NCI-H1930 (cell line): ENCODE measurements at regions not wholly inside any gene's neighbourhood (a gene's known extent, or its start where the extent isn't known, plus 50 kb on each side); places are given as distances from the start of the nearest gene placed in this dataset.

Experiments used
- DNase-seq, 2 experiments: peaks; one replicate each; lab custom pipeline; 2025; lab: John Stamatoyannopoulos, UW

DNA sequence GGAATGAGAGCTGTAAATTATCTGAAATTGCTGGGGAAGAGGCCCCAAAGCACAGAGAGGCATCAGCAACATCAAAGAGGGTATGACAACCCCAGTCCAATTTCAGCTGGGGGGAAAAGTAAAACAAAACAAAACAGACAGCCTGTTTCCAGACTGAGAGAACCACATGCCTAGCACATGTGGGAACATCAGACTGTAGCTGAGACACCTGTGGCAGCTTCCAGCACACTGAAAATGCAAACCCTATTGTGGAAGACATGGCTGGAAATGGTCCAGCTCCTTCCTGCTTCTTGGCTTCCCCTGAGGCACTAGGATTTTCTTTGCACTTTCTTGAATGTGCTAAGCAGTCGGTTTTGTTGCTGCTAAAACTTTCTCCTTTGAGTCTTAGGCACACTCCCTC, 240.9 kb upstream of the STS start:
- no peak for DNase-seq

- no peak for DNase-seq
Measured at GRCh38 chrX:6904156-6904555, 243.4 kb upstream of the STS start.

GRCh38 chrX:6898371-6898770, 249.1 kb upstream of the STS start:
- no peak for DNase-seq

DNA sequence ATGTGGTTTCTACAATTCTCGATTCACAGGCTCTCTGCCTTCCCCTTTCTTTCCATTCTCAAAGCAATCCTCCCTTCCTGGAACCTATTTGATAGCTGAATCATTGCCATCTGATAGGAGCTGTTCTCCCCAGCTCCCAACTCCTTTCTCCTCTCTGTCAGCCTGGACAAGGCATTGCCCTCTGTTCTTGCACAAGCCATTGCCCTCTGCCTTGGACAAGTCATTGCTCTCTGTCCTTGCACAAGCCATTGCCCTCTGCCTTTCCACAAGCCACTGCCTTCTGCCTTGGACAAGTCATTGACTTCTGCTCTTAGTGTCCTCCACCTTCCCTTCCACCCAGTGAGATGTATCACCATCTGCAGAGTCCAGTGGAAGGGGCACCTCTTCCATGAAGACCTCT, 256.1 kb upstream of the STS start:
- no peak for DNase-seq

DNA sequence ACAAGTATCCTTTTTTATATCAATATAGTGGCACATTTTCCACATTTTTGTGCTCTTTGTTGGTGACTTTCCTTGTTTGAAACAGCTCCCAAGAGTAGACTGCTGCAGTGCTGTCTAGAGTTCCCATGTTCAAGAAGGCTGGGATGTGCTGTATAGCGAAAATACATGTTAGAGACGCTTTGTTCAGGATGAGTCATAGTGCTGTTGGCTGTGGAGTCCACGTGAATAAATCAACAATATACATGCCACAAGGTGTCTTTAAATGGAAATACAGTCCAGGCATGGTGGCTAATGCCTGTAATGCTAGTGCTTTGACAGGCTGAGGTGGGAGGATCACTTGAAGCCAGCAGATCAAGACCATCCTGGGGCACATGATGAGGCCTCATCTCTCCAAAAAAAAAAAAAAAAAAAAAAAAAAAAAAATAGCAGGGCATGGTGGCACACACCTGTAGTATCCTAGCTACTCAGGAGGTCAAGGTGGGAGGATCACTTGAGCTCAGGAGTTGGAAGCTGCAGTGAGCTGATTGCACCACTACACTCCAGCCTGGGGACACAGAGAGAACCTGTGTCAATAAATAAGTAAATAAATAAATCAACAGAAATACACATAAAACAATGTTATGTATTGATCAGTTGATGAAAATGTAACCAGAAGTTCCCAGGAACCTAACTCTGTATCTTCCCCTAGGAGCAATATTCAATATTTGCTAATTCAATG, 256.8 kb upstream of the STS start:
- DNase-seq = no peak

GRCh38 chrX:6885909-6886308, 261.6 kb upstream of the STS start:
- DNase-seq = no peak

- DNase-seq = no peak
Measured at GRCh38 chrX:6885396-6885795, 262.1 kb upstream of the STS start.

- DNase-seq = no peak
Measured at GRCh38 chrX:6861456-6861855, 286.1 kb upstream of the STS start.

- DNase-seq = no peak
Measured at GRCh38 chrX:6857749-6858148, 289.8 kb upstream of the STS start.

GRCh38 chrX:6856471-6856870, 291.0 kb upstream of the STS start:
- no peak for DNase-seq

DNA sequence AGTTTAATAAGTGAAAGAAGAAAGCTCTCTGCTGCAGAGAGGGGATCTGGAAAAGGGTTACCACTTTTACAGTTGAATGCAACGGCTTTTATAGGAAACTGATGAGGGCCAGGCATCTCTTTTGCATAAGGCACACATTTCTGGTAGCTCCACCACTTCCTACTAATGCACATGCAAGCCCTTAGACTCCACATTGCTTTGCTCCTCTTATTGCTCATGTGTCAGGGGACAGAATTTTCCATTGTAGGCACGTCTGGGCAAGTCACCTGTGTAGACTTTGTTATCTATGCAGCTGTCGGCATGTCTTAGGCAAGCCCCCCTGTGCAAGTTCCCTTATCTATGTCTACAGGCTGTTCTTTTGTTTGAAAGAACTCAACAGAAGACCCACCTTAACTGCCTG, 294.6 kb upstream of the STS start:
- no peak for DNase-seq

GRCh38 chrX:6852121-6852520, 295.4 kb upstream of the STS start:
- DNase-seq = no peak

- no peak for DNase-seq
Measured at GRCh38 chrX:6851140-6851539, 296.4 kb upstream of the STS start.

GRCh38 chrX:6849716-6850414, 297.6 kb upstream of the STS start:
- no peak for DNase-seq

GRCh38 chrX:6832619-6833018, 297.7 kb upstream of the VCX3A start:
- DNase-seq = no peak

DNA sequence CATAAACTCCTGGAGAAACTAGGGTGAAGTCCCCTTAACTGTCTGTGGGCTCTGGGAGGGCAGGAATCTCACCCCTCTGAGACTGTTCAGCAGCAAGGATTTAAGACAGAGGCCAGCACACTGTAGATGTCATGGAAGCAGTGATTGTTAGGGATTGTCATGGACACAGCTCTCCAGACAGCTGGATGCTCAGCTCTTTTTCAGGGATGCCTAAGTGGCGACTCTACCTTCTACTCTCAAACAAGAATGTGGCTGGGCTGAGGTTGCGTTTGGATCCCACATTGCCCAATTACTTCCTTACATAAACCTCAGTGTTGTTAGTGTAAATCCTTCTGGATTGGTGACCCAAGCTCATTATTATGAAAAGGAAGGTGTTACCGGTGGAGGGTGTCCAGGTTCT, 291.9 kb upstream of the VCX3A start:
- no peak for DNase-seq

DNA sequence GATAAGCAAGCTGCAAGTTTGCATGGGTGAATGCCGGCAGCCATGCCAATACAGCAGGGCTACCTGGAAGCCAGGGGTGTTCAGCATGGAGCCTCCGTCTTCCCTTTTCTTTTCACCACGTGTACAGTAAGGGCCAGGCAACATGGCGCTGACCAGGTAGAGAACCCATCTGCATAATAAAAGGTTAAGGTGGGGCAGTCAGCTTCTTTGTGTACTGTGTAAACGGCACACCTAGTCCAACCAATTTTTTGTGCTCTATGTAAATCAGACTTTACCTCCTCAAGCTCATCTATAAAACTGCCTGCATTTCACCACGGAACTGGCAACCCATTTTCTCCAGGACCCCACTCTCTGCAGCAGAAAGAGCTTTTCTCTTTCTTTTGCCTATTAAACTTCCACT, 286.8 kb upstream of the VCX3A start:
- DNase-seq = no peak

GRCh38 chrX:6813836-6814370, 279.0 kb upstream of the VCX3A start:
- DNase-seq = no peak

GRCh38 chrX:6812087-6812486, 277.2 kb upstream of the VCX3A start:
- no peak for DNase-seq

DNA sequence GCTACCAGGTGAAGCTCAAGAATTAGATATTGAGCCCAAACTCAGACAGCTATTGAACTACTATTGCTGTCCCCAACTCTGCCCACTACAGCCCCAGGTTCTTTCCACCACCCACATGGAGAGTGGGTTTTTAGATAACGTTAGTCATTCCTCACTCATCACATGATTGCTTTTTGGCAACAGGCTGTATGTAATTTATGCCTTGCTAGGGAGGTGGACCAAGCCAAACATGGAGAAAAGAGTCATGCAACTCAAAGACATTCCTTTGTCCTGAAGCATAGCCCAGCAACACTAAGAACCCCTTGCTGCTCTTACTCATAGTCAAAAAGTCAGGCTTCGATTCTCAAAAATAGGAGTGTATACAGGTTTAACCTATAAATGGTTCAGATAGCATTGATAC, 275.9 kb upstream of the VCX3A start:
- DNase-seq = no peak

DNA sequence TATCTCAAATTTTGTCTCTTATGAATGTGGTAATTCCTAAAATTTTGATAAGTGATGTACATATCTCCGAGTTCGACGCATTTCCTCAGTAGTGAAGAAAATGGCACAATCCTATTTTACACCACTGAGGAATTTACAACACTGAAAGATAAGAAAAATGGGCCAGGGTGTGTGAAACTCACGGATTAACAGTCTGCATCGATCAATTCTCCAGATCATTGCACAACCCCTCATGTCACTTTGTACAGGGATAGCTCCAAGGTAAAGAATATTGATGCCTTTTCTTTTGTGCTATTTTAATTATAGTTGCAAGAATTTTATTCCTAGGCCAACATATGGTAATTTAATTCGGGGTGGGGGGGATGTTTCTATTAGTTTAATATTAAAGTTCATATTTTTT, 268.7 kb upstream of the VCX3A start:
- no peak for DNase-seq

GRCh38 chrX:6793000-6793399, 258.1 kb upstream of the VCX3A start:
- no peak for DNase-seq

- DNase-seq = no peak
Measured at GRCh38 chrX:6783912-6784311, 249.0 kb upstream of the VCX3A start.

- no peak for DNase-seq
Measured at GRCh38 chrX:6782831-6783230, 247.9 kb upstream of the VCX3A start.
